NCI-H524 (cell line): ENCODE measurements at regions not wholly inside any gene's neighbourhood (a gene's known extent, or its start where the extent isn't known, plus 50 kb on each side); places are given as distances from the start of the nearest gene placed in this dataset.
A peak's percentile ranks its signal among the peaks of the same experiment; 100 is the strongest.

Source experiments
- DNase-seq, 2 experiments: peaks; one replicate each; lab custom pipeline; 2025; lab: John Stamatoyannopoulos, UW

DNA sequence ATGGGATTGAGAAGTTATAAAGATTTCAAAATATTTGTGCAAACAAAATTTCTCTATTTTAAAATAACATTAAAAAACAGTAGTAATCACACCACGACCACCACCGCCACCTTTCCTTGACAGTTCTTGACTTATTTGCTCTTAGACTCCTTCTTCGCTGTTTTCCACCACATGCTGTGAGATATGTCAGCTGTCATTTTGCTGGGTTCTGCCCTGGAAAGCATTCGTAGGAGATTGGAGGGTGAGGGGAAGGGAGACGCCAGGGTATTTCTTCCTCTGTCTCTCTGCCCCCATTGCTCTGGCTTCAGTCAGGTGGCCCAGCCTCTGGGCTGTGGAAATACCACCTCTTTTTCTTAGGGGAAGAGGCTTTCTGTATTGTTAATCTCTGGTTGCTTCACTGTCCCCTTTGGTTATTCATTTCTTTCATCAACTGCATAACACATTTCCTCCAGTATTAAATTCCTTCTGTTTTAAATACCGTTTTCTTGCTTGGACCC is 186.2 kb downstream of the NEDD1 start:
- no peak for DNase-seq

DNA sequence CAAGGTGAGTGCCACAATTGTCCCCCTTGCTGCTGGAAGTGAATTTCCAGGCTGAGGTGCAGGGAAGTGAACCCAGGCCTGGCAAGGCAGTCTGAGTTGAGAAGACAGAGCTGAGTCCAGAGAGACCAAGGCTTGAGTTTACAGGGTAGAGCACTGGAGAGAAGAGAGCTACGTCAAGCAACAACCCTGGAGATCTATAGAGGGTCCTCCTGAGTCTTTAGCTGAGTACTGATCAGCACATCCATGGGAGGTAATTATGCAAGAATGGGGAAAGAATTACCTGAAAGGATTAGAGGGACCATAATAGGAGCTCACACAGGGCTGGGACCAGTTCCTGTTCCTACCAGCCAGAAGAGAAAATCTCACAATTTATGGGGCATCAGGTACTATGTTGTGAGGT is 190.7 kb downstream of the NEDD1 start:
- no peak for DNase-seq

DNA sequence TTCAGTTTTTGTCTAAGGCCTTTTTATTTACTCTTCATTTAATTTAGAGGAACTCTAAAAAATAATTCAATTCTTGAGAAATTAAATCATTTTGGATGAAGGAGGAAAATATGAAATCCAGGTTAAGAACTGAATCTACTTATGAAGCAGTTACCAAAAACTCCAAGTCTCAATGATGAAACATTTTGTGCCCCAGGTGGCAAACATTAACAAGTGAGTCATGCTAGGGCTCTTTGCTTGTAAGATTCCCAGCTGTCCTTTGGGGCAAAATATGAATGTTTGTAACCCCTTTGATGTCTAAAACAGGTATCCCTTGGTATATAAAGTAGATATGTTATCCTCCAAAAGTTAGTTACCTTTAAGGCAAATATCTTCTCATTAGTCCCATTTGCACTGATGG is 202.4 kb downstream of the NEDD1 start:
- no peak for DNase-seq

DNA sequence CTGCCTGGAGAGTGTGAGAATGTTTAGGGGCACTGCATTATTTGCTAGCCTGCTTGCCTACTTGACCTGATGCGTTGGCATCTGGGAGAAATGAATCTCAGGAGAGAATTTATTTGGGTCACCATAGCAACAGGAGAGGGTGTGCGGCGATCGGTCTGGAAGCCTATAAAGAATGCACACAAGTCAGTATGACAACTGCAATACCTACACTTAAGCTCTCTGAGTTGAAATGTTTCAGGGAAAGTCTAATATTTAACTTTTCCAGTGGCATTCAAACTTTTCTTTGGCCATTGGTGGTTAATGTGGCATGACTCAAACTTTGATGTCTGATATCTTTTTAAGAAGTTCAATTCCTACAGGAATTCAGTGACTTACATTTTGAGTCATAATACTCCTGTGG is 205.1 kb downstream of the NEDD1 start:
- peak in 1 of 2 experiments; percentile 8 for DNase-seq

DNA sequence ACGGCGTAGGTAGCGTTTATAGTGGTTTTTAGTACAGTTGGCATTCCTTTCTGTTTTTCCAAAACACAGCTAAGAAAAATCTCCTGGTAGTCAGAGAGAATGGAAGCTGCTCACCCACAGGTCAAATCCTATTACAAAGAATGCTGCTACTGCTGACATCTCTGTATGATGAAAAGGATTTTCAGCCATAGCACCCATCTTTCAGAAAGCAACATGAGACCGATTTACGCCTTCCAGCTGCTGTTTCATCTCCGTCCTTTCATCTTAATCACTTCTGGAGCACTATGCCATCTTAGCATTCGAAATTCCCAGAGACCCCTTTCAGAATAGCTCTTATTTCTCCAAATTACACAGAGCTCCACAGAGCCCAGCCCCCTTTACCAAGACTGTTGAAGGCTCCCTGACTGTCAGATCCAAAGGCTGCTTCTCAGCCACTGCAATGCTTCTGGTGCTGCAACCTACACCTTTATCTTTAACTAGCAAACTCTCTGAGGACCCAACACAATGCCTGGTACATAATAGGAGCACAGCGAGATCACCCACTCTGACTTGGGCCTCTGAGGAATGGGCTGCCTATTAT is 211.8 kb downstream of the NEDD1 start:
- no peak for DNase-seq

DNA sequence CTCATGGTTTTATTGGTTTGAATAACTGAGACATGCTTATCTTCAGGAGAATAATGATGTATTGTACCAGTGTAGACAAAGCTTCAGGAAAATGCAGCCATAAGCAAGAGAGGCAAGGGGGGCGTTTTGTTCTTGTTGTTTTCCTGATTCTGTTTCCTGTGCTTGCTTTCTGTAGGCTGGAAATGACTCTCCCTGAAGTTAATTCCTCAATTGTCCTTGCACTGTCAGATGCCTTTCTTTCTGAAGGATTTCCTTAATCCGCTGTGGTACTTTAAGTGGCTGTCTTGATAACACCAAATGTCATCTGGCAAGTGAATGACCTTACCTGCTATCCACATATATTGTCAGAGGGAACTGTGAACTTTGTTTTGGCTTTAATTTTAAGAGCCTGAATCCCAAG is 220.0 kb downstream of the NEDD1 start:
- DNase-seq: peak; percentile 49 to 71

DNA sequence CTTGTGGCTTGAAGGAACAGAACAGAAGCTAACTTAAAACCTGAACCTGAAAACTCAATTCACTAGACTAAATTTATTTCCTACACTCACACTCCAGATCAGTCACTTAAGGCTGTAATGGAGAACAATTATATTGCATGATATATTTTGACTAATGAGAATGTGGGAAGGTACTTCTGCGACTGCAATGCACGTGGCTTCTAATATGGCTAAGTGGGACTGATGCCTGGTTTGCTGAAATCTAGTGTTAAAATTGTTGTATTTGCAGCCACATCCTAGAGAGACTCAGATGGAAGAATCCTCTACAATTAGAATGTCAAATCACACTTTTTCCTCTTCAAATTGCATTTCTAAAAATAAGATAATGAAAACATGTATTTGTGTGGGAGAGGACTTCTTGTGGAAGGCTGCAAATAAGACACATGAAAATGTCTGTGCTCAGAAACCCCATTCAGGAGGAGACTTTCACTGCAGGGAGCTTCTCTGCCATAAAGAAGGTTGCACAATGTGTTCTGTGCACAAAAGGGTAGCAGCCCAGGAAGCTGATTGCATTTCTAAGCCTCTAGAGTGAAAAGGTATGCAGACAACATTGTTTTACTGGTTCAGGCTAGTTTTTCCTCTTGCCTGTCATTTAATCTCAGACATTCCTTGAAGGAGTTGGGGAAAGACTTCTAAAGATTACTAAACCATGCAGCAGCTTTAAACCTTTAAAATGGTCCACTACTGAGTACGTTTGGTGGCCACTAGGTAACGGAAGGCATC is 224.3 kb downstream of the NEDD1 start:
- DNase-seq: no peak

DNA sequence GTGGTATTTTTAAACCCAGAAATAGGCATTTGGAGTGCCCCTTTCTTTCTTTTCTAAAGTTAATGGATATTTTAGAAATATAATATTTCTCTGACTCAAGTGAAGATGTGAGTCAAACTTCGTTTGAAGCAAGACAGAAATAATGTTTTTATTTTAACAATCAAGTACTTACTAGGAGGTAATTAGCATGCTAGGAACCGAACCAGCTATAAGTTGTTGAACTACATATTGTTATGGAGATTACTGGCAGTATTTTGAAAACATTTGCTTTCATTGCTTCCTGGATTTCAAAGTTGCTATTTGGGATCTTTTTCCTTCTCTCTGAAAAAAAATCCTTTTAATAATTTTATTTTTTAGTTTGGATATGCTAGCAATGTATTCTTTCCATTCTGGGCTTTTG is 225.2 kb downstream of the NEDD1 start:
- no peak for DNase-seq

DNA sequence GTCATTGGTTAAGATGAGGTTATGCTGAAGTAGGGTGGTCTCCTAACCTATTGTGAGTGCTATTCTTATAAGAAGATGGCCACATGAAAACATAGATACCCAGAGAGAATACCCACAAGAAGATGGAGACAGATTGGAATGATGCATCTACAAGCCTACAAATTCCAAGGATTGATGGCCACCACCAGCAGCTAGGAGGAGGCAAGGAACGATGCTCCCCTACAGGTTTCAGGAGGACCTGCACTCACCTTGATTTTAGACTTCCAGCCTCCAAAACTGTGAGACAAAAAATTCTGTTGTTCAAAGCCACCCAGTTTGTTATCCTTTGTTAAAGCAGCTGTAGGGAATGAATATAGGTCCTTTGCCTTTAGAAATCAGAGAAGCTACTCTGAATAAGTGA is 227.4 kb downstream of the NEDD1 start:
- no peak for DNase-seq

DNA sequence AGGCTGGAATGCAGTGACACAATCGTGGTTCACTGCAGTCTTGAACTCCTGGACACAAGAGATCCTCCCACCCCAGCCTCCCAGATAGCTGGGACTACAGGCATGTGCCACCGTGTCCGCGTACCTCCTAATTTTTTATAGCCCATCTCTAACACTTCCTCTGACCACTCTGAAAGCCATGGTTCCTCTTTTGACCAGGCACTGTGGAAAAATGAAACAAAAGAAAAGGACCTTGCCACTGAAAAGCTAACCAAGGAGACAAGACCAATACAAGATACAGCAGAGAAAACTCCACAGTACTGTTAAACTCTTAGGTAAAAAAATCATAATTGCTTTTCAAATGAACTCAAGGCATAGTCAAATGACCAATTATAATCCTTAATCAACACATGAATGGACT is 233.3 kb downstream of the NEDD1 start:
- no peak for DNase-seq

DNA sequence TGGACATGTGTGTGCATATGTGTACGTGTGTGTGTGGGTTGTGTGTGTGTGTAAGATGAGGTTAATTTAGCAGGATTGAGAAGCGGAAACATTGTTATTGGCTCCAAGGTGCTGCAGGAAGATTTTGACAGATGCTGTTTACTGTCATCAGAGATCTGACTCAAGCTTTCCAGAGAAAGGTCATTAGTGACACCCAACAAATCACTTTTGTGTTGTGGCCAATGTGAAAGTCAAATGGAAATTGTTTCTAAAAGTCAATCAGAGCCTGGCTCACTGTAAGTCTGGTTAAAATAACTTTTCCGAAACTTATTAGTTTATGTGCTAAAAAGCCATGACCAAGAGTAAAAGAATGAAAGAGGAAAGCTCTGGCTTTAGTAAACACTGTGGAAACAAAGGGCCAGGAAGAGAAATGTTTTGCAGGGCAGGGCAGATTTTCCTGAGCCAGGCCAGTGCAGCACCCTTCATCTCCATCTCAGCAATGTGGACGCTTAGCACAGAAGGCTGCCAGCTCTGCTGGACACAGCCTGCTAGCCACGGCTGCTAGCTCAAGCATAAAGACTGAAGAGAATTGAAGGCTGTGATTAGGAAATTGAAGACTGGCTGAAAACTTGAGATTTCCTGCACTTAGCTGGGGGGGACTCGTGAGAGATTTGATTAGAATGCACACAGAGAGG is 235.8 kb downstream of the NEDD1 start:
- DNase-seq: no peak

DNA sequence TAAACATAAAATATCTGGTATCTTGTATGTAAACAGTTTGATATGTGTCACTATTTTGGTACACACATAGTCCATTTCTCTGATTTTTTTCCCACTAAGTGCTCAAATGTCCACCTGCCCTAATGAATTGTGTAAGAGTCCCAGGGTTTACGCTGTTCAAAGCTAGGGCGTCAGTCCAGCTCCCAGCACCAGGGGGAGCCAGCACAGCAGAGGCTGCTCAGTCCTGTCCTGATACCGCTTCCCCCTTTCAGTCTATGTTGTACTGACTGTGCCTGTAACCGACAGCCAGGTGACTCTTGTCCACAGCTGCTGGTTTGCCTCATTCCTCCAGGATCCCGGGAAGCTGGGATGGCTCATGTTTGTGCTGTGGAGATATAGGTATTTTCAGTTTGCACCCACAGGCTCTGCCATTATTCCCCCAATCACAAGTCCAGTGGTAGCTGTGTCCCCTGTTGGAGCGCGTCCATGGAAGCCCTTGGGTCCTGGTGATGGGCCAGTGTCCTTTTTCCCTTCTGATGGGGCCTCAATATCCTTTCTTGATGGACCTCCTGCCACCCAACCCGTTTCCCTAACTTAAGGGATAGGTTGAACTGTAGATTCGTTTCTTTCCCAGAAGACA is 242.0 kb downstream of the NEDD1 start:
- DNase-seq: peak; percentile 6 to 72

DNA sequence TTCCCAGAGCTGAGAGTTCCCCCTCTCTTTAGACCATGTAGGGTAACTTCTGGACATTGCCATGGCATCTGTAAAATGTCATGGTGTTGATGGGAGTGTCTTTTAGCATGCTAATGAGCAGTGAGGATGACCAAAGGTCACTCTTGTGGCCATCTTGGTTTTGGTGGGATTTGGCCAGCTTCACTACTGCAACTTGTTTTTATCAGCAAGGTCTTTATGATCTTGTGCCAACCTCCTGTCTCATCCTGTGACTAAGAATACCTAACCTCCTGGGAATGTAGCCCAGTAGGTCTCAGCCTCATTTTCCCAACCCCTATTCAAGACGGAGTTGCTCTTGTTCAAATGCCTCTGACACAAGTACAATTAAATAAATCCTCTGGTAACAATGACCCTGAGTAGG is 244.4 kb downstream of the NEDD1 start:
- DNase-seq: no peak

DNA sequence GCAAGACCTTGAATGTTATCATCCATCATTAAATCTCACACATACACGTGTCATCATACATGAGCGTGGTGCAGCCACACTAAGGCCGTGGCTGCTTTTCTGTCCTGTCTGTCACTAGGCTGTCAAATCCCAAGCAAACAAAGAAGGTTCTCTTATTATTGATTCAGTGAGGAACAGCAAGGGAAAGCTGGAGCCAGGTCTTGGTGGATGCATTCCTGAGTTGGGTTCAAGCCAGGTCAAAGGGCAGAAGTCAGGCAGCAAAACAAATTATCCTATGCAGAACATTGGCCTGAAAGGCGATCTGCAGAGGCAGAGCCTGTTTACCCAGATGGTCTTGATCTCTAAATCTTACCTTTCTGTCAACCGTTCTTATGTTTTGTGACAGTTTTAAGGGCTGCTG is 252.3 kb downstream of the NEDD1 start:
- DNase-seq: no peak

DNA sequence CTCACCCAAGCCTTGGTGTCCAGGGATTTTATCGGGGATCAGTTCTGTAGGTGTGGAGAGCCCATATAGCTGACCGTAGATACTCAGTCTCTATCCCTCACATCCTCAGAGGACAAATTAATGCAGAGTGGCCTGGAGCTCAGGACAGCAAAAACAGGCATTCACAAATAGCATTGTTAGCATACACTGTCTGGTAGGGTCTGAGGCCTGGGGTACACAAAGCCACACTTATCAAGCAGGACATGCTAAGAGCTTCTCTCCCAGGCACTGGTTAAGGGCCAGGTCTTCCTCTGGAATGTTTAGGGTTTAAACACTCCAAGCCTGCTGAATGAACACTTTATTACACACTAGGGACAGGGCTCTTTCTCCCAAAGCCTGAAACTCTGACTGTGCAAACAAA is 253.2 kb downstream of the NEDD1 start:
- no peak for DNase-seq

DNA sequence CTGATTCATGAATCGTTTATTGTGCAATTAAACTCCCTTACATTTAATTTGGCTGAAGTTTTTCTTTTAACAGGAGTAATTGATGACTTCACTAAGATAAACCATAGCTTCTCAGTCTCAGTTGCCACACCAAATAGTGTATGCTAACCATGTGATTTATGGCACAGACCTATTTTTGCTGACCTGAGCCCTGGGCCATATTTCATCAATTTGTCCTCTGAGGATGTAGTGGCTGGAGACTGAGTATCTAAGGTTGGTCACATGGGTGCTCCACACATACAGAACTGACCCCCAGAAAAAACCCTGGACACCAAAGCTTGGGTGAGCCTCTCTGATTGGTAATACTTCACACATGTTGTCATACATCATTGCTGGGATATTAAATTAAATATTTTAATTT is 255.1 kb downstream of the NEDD1 start:
- no peak for DNase-seq

DNA sequence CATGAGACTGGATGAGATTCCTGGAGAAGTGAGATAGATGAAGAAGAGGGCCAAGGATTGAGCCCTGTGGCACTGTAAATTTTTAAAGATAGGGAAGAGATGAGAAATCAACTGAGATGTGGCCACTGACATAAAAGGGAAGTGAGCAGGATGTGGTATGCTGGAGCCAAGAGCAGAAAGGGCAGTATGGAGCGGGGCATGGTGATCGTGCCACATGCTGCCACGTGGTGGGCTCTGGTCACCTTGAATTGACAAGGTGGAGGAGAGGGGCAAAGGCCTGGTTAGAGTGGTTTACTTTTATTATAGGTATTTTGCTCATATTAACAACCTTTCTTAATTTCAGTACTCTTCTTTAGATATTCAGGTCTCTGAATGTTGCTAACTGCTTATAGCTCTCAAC is 257.9 kb downstream of the NEDD1 start:
- no peak for DNase-seq

DNA sequence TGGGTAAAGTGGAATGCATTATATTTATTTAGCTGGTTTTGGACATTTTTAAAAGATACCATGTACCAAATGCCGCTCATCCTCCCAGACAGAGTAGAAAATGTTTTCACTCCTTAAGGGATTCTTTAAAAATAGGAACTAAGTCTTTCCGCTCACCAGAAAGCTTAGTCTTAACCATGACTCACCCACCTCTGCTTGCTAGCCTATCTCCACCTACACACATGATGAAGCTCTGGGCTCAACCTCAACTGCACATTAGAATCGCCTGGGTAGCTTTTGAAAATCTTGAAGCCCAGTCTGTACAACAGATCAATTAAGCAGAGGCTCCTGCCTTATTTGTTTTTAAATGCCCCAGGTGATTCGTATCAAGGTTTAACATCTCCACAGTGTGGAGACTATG is 260.5 kb downstream of the NEDD1 start:
- DNase-seq: no peak

DNA sequence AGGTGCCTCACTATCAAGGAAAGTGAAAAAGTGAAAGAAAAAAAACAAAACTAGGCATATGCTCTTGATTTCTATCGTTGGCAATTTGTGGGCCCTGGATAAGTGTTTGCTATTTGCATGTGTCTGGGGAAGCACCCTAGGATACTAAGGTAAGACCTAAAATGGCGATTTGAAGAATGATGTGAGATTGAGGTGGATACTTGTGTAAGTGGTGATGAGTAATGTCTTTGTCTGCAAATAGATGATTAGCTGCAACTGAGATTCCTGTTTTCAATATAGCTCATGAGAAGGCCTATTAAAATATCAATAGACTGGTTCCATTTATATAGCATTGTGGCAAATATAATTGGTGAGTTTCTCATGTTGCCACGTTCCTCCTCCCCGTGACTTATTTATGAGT is 261.7 kb downstream of the NEDD1 start:
- DNase-seq: no peak

DNA sequence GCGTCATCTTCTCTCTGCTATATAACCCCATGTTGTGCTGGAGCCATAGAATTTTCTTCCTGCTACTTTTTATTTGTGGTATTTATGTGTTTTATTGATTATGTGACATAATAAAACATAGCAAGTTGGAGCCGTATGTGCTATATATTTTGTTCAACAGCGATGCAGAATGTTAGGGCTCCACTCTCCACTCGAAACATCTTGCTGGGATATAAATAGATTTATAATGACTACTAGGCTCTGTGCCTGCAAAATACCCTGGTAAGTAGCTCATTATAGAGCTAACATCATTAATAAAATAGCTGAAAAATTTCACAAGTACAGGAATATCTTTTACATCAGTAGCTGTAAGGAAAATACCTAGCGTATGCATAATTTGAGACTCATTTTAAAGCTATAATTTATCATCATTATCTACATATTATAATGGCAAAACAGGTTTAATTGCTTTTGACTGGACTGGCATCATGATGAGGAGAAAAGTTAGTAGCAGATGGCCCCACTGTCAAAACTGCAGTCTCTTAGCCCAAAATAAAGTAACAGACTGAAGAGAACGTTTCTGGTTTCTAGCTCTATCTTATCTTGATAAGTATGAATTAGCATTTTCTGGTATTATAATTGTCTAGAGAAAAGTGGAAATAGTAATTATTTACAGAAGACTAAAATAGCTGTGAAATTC is 263.0 kb downstream of the NEDD1 start:
- peak; percentile 0 to 29 for DNase-seq

DNA sequence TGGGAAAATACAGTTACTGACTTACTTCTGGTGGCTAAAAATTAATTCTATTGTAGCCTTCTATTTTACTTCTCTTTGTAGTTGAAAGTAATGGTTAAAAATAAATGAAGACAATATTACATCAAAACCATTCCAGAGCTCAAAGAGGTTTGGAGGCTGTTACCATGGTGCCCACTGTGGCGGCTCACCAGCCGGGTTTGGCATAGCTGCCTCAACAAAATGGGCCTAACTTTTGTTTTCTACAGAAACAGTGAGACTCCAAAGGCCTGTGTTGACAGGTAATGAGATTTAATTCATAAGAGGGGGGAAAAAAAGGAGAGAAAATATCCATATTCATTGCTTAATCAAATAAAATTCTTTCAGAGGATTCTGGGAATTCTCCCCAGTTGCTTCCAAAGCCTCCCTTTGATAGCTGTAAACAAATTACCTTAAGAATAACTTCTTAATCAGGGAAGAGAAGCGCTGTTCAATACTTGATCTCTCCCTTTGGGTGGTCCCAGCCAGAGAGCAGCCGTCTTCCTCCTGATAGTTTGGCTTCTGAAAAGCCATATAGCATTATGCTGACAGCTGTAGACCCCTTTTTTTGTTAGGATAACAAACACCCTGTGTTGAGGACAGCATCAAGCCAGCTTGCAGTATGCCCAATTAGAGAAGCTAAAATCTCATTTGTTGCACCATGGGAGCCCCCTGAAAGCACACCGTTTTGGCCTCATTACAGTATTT is 266.8 kb downstream of the NEDD1 start:
- DNase-seq: no peak

DNA sequence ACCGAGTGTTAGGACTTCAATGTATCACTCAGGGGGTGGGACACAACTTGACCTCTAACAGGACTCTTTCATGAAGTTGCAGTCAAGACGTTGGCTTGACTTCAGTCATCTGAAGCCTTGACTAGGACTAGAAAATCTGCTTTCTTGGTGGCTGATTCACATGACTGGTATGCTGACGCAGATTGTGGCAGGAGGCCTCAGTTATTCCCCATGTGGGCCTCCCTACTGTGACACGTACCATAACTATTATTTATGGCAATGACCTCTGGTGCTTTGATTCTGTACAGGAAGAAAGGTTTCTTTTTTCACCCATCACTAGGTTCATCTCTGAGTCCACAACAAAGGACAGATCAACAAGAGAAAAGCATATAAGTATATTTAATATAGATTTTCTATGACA is 270.4 kb downstream of the NEDD1 start:
- DNase-seq: no peak
